Esophagus muscularis mucosa (tissue), 4 donors: ENCODE measurements at regions not wholly inside any gene's neighbourhood (a gene's known extent, or its start where the extent isn't known, plus 50 kb on each side); places are given as distances from the start of the nearest gene placed in this dataset.

ENCODE experiments used
- DNase-seq: peaks from one replicate; pipeline ENCODE4 v3.0.0-alpha.2; 2017; ENCODE audit errors: extremely low spot score
- H3K27ac ChIP-seq, 4 donors: fragments of 200-600 bp; sonication (generic); replicated peaks in 1 of 4; 1 replicate in 3 of 4; 2 replicates in 1 of 4; pipeline ENCODE4 v1.5.1; 2016 to 2019; ENCODE audit warnings: mild to moderate bottlenecking in 1 of 4
- H3K27me3 ChIP-seq, 4 donors: fragments of 200-600 bp; sonication (generic); one replicate each; pipeline versions ENCODE4 v1.5.1 to v1.6.0; 2016 to 2019
- H3K36me3 ChIP-seq, 4 donors: fragments of 200-600 bp; sonication (generic); one replicate each; pipeline ENCODE4 v1.5.1; 2016 to 2019
- H3K4me1 ChIP-seq, 4 donors: fragments of 200-600 bp; sonication (generic); one replicate each; pipeline ENCODE4 v1.5.1; 2016 to 2019
- H3K4me3 ChIP-seq, 4 donors: fragments of 200-600 bp; sonication (generic); 1 replicate in 2 of 4; 2 replicates in 2 of 4; pipeline ENCODE4 v1.5.1; 2016 to 2019; ENCODE audit warnings: mild to moderate bottlenecking in 4 of 4, moderate library complexity in 1 of 4
- H3K9me3 ChIP-seq, 4 donors: fragments of 200-600 bp; sonication (generic); 1 replicate in 3 of 4; 2 replicates in 1 of 4; pipeline ENCODE4 v1.5.1; 2016 to 2019
- EP300 ChIP-seq: sonication (generic); formaldehyde crosslinking; IDR thresholded peaks from one replicate; pipeline ENCODE4 v1.6.1; 2017; ENCODE audit warnings: antibody characterized with exemption
- POLR2A ChIP-seq: fragments of 450-650 bp; IDR thresholded peaks from one replicate; pipeline ENCODE4 v1.6.1; 2017; ENCODE audit warnings: antibody characterized with exemption, moderate library complexity, mild to moderate bottlenecking, low read depth
- POLR2AphosphoS5 ChIP-seq, 2 donors: sonication (generic); formaldehyde crosslinking; IDR thresholded peaks; one replicate each; pipeline ENCODE4 v1.6.1; 2017; ENCODE audit warnings: antibody characterized with exemption in 2 of 2
- WGBS: methylation state at CpG from one replicate; pipeline ENCODE4 v1.1.5; 2018; 5-methylcytosine and 5-hydroxymethylcytosine counted together
- intact Hi-C: fragments of 100-400 bp; cut with DNase I; formaldehyde crosslinking; loops from one replicate; pipeline ENCODE4 v1.15.1; 2023
- TF ChIP-seq, protein P1 (sequence below), 3 experiments: fragments of 200-600 bp in 2 of 3; fragments of 450-650 bp in 1 of 3; sonication (generic) in 2 of 3; IDR thresholded peaks; one replicate each; pipeline ENCODE4 v1.5.1; 2017 to 2019; ENCODE audit warnings: antibody characterized with exemption in 3 of 3, mild to moderate bottlenecking in 2 of 3, moderate library complexity in 1 of 3

GRCh38 chr5:154628685-154629084 is 126.5 kb upstream of the LARP1 start:
- TF ChIP-seq POLR2AphosphoS5 (IDR thresholded peaks at IDR 0.05) (no peak), POLR2A (no peak), EP300 (no peak)
- TF ChIP-seq, protein P1, sequence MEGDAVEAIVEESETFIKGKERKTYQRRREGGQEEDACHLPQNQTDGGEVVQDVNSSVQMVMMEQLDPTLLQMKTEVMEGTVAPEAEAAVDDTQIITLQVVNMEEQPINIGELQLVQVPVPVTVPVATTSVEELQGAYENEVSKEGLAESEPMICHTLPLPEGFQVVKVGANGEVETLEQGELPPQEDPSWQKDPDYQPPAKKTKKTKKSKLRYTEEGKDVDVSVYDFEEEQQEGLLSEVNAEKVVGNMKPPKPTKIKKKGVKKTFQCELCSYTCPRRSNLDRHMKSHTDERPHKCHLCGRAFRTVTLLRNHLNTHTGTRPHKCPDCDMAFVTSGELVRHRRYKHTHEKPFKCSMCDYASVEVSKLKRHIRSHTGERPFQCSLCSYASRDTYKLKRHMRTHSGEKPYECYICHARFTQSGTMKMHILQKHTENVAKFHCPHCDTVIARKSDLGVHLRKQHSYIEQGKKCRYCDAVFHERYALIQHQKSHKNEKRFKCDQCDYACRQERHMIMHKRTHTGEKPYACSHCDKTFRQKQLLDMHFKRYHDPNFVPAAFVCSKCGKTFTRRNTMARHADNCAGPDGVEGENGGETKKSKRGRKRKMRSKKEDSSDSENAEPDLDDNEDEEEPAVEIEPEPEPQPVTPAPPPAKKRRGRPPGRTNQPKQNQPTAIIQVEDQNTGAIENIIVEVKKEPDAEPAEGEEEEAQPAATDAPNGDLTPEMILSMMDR (IDR thresholded peaks at IDR 0.05) = no peak
- Histone ChIP-seq H3K36me3 (no peaks in the 10 kb centered on the region), H3K4me1 (peaks cover 0 to 8% (median 3%) of the 10 kb centered on the region in 4 donors), H3K27me3 (peaks cover 0 to 6% (median 0%) of the 10 kb centered on the region in 4 donors), H3K27ac (no peak overlapping the region), H3K4me3 (no peak overlapping the region), H3K9me3 (no peaks in the 10 kb centered on the region)
- 96% methylated on average over 2 of the region's 4 CpGs for WGBS
- no peak for DNase-seq
- intact Hi-C loops = no loop called here

- intact Hi-C loops = no loop called here
- WGBS = 62% methylated on average over 7 of the region's 7 CpGs
- no peak overlapping the region for H3K4me3 ChIP-seq
Measured at GRCh38 chr5:154627698-154628678, 127.2 kb upstream of the LARP1 start.

DNA sequence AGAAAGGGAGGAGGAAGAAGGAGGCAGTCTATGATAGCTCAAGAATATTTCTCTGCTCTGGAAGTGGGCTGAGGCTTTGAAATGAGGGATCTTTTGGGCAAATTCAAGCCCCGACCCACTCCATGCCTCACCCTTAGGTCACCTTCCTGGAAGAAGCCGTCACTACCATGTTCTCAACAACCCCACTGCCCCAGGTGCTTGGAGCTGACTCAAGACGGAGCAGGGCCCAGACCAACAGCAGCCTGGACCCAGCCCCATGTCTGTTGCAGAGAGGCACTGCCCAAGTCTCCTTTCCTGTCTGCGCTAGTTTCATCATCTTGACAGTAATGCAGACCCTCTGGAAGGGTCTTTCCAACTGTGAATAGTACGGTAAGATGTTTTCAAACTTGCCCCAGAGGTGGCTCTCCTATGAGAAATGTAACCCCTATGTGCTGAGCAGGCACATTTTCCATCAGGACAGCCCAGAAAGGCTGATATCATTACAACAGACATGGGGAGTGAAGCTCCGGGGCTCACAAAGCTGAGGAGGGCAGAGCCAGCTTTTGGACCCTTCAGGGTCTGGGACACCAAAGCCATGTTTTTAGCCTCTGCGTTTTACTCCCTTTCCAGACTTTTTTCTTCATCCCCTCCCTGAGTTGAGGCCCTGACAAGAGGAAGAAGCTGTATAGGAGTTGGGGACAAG is 128.2 kb upstream of the LARP1 start:
- no peak overlapping the region for H3K4me3 ChIP-seq
- intact Hi-C loops = no loop called here
- H3K36me3 ChIP-seq = no peaks in the 10 kb centered on the region
- TF ChIP-seq, protein P1 (IDR thresholded peaks at IDR 0.05) = no peak
- no peak for TF ChIP-seq POLR2AphosphoS5 (IDR thresholded peaks at IDR 0.05)
- TF ChIP-seq POLR2A = no peak
- no peak for TF ChIP-seq EP300
- no peak overlapping the region for H3K27ac ChIP-seq
- no peak for DNase-seq
- H3K4me1 ChIP-seq = peaks cover 0 to 8% (median 3%) of the 10 kb centered on the region in 4 donors
- no peaks in the 10 kb centered on the region for H3K9me3 ChIP-seq
- peaks cover 0 to 11% (median 0%) of the 10 kb centered on the region in 4 donors for H3K27me3 ChIP-seq
- WGBS = 80% methylated on average over 5 of the region's 7 CpGs

More at GRCh38 chr5:154627698-154628678, 127.2 kb upstream of the LARP1 start:
- Histone ChIP-seq H3K27ac (no peak overlapping the region), H3K9me3 (no peaks in the 10 kb centered on the region), H3K36me3 (no peaks in the 10 kb centered on the region), H3K27me3 (peaks cover 0 to 6% (median 0%) of the 10 kb centered on the region in 4 donors), H3K4me1 (peaks cover 0 to 8% (median 3%) of the 10 kb centered on the region in 4 donors)
- DNase-seq = no peak
- TF ChIP-seq, protein P1 (IDR thresholded peaks at IDR 0.05) = no peak

- Histone ChIP-seq H3K27ac (no peak overlapping the region), H3K9me3 (no peaks in the 10 kb centered on the region), H3K4me3 (no peak overlapping the region), H3K27me3 (peaks cover 0 to 7% (median 0%) of the 10 kb centered on the region in 4 donors), H3K36me3 (no peaks in the 10 kb centered on the region), H3K4me1 (peaks cover 0 to 8% (median 3%) of the 10 kb centered on the region in 4 donors)
- 82% methylated on average over 5 of the region's 5 CpGs for WGBS
- DNase-seq = no peak
- intact Hi-C loops = no loop called here
- no peak for TF ChIP-seq POLR2AphosphoS5 (IDR thresholded peaks at IDR 0.05)
Measured at GRCh38 chr5:154625031-154625430, 130.1 kb upstream of the LARP1 start.

DNA sequence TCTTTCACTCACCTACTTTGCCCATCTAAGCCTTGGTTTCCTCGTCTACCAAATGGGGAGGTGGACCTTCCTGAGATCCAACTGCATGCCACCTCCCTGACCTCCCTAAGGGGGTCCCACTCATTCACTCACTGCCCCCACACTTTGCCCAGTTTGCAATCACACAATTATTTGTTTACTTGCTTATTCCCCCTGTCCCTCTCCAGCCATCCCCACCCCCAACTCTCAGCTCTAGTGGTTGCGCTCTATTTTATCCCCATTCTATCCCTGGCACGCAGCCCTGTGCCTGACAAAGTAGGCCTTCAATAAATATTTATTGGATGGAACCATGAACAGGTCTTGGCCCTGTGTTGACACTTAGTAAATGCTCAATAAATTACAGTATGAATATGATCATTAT is 130.8 kb upstream of the LARP1 start:
- peaks cover 0 to 7% (median 0%) of the 10 kb centered on the region in 4 donors for H3K27me3 ChIP-seq
- WGBS = 95% methylated on average over 3 of the region's 3 CpGs
- H3K4me1 ChIP-seq = peaks cover 0 to 8% (median 3%) of the 10 kb centered on the region in 4 donors
- no peak for DNase-seq
- H3K27ac ChIP-seq = no peak overlapping the region
- H3K9me3 ChIP-seq = no peaks in the 10 kb centered on the region
- H3K4me3 ChIP-seq = no peak overlapping the region
- no peak for TF ChIP-seq EP300
- TF ChIP-seq POLR2A = no peak
- TF ChIP-seq, protein P1 (IDR thresholded peaks at IDR 0.05) = no peak
- TF ChIP-seq POLR2AphosphoS5 (IDR thresholded peaks at IDR 0.05) = no peak
- intact Hi-C loops = no loop called here
- H3K36me3 ChIP-seq = no peaks in the 10 kb centered on the region
